ENCODE measurements at regions not wholly inside any gene's neighbourhood (a gene's known extent, or its start where the extent isn't known, plus 50 kb on each side); places are given as distances from the start of the nearest gene placed in this dataset.

- no peak overlapping the region for H3K27ac ChIP-seq (ENCODE audit: low read length)
- DNase-seq (no peak), ATAC-seq (no peak)
- no peaks in the 10 kb centered on the region for H3K79me2 ChIP-seq (ENCODE audit: low read length)
- H3K9me3 ChIP-seq (ENCODE audit: low read length): no peaks in the 10 kb centered on the region
- no TSS peak for BruUV-seq (replicated peaks)
- no peaks in the 10 kb centered on the region for H3K27me3 ChIP-seq (ENCODE audit: low read length)
- no peak overlapping the region for H2AFZ ChIP-seq (ENCODE audit: low read length)
- H3K4me1 ChIP-seq (ENCODE audit: insufficient read depth, low read length): no peaks in the 10 kb centered on the region
- H3K36me3 ChIP-seq (ENCODE audit: low read depth, low read length): no peaks in the 10 kb centered on the region
- intact Hi-C loops (cut with micrococcal nuclease): loop anchor here (10.0 kb wide), 1 partner anchor 1290 kb away; no protein-coding TSS in a partner anchor
- CTCF ChIA-PET: no interaction called here
- H3K4me2 ChIP-seq (ENCODE audit: low read length): no peak overlapping the region
- TF ChIP-seq EZH2 (IDR thresholded peaks at IDR 0.05; ENCODE audit: low read length, unreplicated experiment) (no peak), CTCF (conservative IDR thresholded peaks at IDR 0.05; ENCODE audit: low read depth, low read length) (no peak), EZH2phosphoT487 (IDR thresholded peaks at IDR 0.05; ENCODE audit: borderline replicate concordance, low read length) (no peak)
- POLR2A ChIA-PET (ENCODE audit: unreplicated experiment): no interaction called here
- H3K9ac ChIP-seq (ENCODE audit: low read length): no peak overlapping the region
- H3K4me3 ChIP-seq (ENCODE audit: low read length): no peak overlapping the region
- H3K9me2 ChIP-seq (replicated peaks; ENCODE audit: low read length): no peaks in the 10 kb centered on the region
- no peaks in the 10 kb centered on the region for H4K20me1 ChIP-seq (ENCODE audit: low read length)
- no peaks in the 10 kb centered on the region for H3F3A ChIP-seq (ENCODE audit: low read length, unreplicated experiment)
These were observed 552.1 kb upstream of the FBXO33 start for GRCh38 chr14:39984323-39984722.

- no peaks in the 10 kb centered on the region for H3K9me3 ChIP-seq (ENCODE audit: low read length)
- ChIA-PET CTCF (no interaction called here), POLR2A (ENCODE audit: unreplicated experiment) (no interaction called here)
- H3K4me1 ChIP-seq (ENCODE audit: insufficient read depth, low read length): no peaks in the 10 kb centered on the region
- ATAC-seq: peak; percentile 49; the same call in 1 of the 2 replicates
- H3K79me2 ChIP-seq (ENCODE audit: low read length): no peaks in the 10 kb centered on the region
- no peak overlapping the region for H3K4me3 ChIP-seq (ENCODE audit: low read length)
- no peaks in the 10 kb centered on the region for H3F3A ChIP-seq (ENCODE audit: low read length, unreplicated experiment)
- no peaks in the 10 kb centered on the region for H3K36me3 ChIP-seq (ENCODE audit: low read depth, low read length)
- no TSS peak for BruUV-seq (replicated peaks)
- no peak overlapping the region for H3K4me2 ChIP-seq (ENCODE audit: low read length)
- H3K9me2 ChIP-seq (replicated peaks; ENCODE audit: low read length): no peaks in the 10 kb centered on the region
- no peaks in the 10 kb centered on the region for H4K20me1 ChIP-seq (ENCODE audit: low read length)
- no peak overlapping the region for H3K9ac ChIP-seq (ENCODE audit: low read length)
- no peak for DNase-seq
- no peak overlapping the region for H3K27ac ChIP-seq (ENCODE audit: low read length)
- intact Hi-C loops (cut with micrococcal nuclease): no loop called here
- TF ChIP-seq EZH2phosphoT487 (IDR thresholded peaks at IDR 0.05; ENCODE audit: borderline replicate concordance, low read length) (no peak), EZH2 (IDR thresholded peaks at IDR 0.05; ENCODE audit: low read length, unreplicated experiment) (no peak), CTCF (conservative IDR thresholded peaks at IDR 0.05; ENCODE audit: low read depth, low read length) (no peak)
- no peak overlapping the region for H2AFZ ChIP-seq (ENCODE audit: low read length)
- no peaks in the 10 kb centered on the region for H3K27me3 ChIP-seq (ENCODE audit: low read length)
These were observed 545.0 kb upstream of the FBXO33 start for GRCh38 chr14:39977198-39977597.

- no TSS peak for BruUV-seq (replicated peaks)
- Histone ChIP-seq H3K36me3 (ENCODE audit: low read depth, low read length) (no peaks in the 10 kb centered on the region), H3K4me3 (ENCODE audit: low read length) (no peak overlapping the region), H3K4me1 (ENCODE audit: insufficient read depth, low read length) (no peaks in the 10 kb centered on the region), H3K79me2 (ENCODE audit: low read length) (no peaks in the 10 kb centered on the region), H3K27ac (ENCODE audit: low read length) (no peak overlapping the region), H3K4me2 (ENCODE audit: low read length) (no peak overlapping the region), H3F3A (ENCODE audit: low read length, unreplicated experiment) (no peaks in the 10 kb centered on the region), H4K20me1 (ENCODE audit: low read length) (no peaks in the 10 kb centered on the region), H2AFZ (ENCODE audit: low read length) (no peak overlapping the region), H3K9me3 (ENCODE audit: low read length) (no peaks in the 10 kb centered on the region), H3K9ac (ENCODE audit: low read length) (no peak overlapping the region), H3K27me3 (ENCODE audit: low read length) (no peaks in the 10 kb centered on the region), H3K9me2 (replicated peaks; ENCODE audit: low read length) (no peaks in the 10 kb centered on the region)
- ATAC-seq (no peak), DNase-seq (no peak)
- intact Hi-C loops (cut with micrococcal nuclease): no loop called here
- TF ChIP-seq EZH2 (IDR thresholded peaks at IDR 0.05; ENCODE audit: low read length, unreplicated experiment): no peak
- TF ChIP-seq EZH2phosphoT487 (IDR thresholded peaks at IDR 0.05; ENCODE audit: borderline replicate concordance, low read length): no peak
- TF ChIP-seq CTCF (conservative IDR thresholded peaks at IDR 0.05; ENCODE audit: low read depth, low read length): no peak
- POLR2A ChIA-PET (ENCODE audit: unreplicated experiment): no interaction called here
- CTCF ChIA-PET: no interaction called here
These were observed 541.8 kb upstream of the FBXO33 start for GRCh38 chr14:39974036-39974435.
